MG63 (cell line): ENCODE measurements at regions not wholly inside any gene's neighbourhood (a gene's known extent, or its start where the extent isn't known, plus 50 kb on each side); places are given as distances from the start of the nearest gene placed in this dataset.
"Not testable (repeated sequence)": the region's sequence is repeated elsewhere in the genome, so short reads cannot be mapped to it uniquely, and the experiment has no call there.

Experiments
- DNase-seq: peaks from one replicate; pipeline ENCODE4 v3.0.0-alpha.2; 2020
- H3K27me3 ChIP-seq: fragments of 250-450 bp; sonication (Bioruptor Pico); 2 replicates; pipeline ENCODE4 v1.5.1; 2020; ENCODE audit warnings: mild to moderate bottlenecking, moderate library complexity
- H3K36me3 ChIP-seq: fragments of 250-450 bp; sonication (Bioruptor Pico); 2 replicates; pipeline ENCODE4 v1.5.1; 2020; ENCODE audit warnings: mild to moderate bottlenecking, moderate library complexity
- H3K4me3 ChIP-seq: fragments of 250-450 bp; sonication (Bioruptor Pico); 2 replicates; pipeline ENCODE4 v1.5.1; 2020; ENCODE audit warnings: mild to moderate bottlenecking, moderate library complexity
- H3K9me3 ChIP-seq: fragments of 250-450 bp; sonication (Bioruptor Pico); 2 replicates; pipeline ENCODE4 v1.5.1; 2020; ENCODE audit warnings: mild to moderate bottlenecking, moderate library complexity

- Histone ChIP-seq H3K4me3 (no peak overlapping the region), H3K27me3 (no peaks in the 10 kb centered on the region), H3K36me3 (no peaks in the 10 kb centered on the region), H3K9me3 (peaks cover 4% of the 10 kb centered on the region; the same call in 1 of the 2 replicates)
- no peak for DNase-seq
Measured at GRCh38 chr1:90246069-90246468, 251.2 kb downstream of the ZNF326 start.

GRCh38 chr1:90236493-90236892 is 241.6 kb downstream of the ZNF326 start:
- H3K9me3 ChIP-seq = peaks cover 2% of the 10 kb centered on the region; the same call in 1 of the 2 replicates
- DNase-seq = no peak
- no peaks in the 10 kb centered on the region for H3K27me3 ChIP-seq
- H3K36me3 ChIP-seq = no peaks in the 10 kb centered on the region
- no peak overlapping the region for H3K4me3 ChIP-seq

DNA sequence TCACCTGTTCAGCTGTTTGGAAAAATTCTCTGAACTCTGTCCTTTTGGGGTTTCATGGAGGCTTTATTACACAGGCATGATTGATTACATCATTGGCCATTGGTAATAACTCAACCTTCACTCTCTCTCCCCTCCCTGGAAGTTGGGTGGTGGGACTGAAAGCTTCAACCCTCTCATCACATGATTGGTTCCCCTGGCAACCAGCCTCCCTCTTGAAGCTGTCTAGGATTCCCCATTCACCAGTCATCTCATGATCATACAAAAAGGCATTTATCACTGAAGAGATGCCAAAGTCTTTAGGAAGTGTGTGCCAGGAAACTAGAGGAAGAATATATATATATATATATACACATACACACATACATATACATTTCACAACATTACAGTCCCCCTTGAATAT is 228.5 kb downstream of the ZNF326 start:
- Histone ChIP-seq H3K36me3 (no peaks in the 10 kb centered on the region), H3K4me3 (no peak overlapping the region), H3K9me3 (peaks cover 14% of the 10 kb centered on the region), H3K27me3 (no peaks in the 10 kb centered on the region)
- peak; percentile 74 for DNase-seq

- Histone ChIP-seq H3K27me3 (no peaks in the 10 kb centered on the region), H3K36me3 (no peaks in the 10 kb centered on the region), H3K9me3 (peaks cover 14% of the 10 kb centered on the region), H3K4me3 (no peak overlapping the region)
- no peak for DNase-seq
Measured at GRCh38 chr1:90220941-90221693, 226.2 kb downstream of the ZNF326 start.

DNA sequence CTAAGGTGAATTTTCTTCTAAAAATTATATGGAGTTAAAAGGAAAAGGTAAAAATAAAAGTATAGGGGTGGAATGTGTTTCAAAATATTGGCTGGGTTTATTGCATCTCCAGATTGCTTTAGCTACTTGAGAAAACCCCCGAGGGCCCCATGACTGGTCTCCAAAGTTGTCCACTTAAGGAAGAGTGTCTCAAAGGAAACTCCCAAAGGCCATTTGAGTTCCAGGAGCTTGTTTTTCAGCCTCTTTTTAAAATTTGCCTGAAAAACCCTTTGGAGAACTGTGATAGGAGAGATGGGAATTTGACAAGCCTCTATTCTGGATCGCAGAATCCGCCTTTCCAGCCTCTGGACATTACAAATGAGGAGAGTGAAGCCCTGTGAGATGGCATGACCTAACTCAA is 225.6 kb downstream of the ZNF326 start:
- Histone ChIP-seq H3K4me3 (no peak overlapping the region), H3K27me3 (no peaks in the 10 kb centered on the region), H3K36me3 (no peaks in the 10 kb centered on the region), H3K9me3 (peaks cover 11% of the 10 kb centered on the region)
- no peak for DNase-seq

DNA sequence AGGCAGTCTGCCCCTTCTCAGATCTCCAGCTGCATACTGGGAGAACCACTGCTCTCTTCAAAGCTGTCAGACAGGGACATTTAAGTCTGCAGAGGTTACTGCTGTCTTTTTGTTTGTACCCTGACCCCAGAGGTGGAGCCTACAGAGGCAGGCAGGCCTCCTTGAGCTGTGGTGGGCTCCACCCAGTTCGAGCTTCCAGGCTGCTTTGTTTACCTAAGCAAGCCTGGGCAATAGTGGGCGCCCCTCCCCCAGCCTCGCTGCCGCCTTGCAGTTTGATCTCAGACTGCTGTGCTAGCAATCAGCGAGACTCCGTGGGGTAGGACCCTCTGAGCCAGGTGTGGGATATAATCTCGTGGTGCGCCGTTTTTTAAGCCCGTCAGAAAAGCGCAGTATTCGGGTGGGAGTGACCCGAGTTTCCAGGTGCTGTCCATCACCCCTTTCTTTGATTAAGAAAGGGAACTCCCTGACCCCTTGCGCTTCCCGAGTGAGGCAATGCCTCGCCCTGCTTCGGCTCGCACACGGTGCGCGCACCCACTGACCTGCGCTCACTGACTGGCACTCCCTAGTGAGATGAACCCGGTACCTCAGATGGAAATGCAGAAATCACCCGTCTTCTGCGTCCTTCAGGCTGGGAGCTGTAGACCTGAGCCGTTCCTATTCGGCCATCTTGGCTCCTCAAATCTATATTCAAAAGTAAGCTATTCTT is 224.4 kb downstream of the ZNF326 start:
- H3K4me3 ChIP-seq, DNase-seq, H3K27me3 ChIP-seq, H3K36me3 ChIP-seq, H3K9me3 ChIP-seq: not testable (repeated sequence)

DNA sequence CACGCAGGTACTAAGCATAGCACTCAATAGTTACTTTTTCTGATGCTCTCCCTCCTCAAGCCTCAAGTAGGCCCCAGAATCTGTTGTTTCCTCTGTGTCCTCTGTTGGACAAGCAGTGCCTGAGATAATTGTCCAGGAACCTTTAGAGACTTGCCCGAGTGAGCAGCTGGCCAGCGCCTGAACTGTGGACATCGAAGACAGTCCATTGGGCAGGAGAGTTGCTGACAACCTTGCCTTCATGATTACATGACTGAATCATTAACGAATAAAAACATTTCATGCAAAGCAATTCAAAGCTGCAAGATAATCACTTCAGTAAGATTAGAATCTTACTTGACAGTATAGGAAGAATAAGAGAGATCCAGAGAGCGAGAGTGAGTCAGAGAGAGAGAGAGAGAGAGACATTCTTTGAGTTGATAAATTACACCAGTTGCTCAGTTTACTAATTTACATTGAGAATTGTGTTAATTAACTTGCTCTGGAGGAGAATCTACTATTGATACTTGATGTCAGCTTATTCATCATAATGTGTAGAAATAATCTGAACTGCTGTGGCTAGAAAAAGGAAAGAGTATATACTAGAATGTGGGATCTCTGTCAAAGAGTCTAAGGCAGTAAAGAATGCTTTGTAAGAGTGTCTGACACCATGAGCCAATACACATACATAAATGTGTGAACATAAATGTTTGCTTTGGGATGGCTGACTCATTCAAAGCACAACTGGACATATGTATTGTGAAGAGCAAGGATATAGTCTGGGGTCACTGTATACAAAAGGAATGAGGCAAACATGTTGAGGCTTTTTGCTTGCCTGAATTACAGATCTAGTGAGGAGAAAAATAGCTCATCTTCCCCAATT is 216.0 kb downstream of the ZNF326 start:
- Histone ChIP-seq H3K27me3 (no peaks in the 10 kb centered on the region; the same call in 1 of the 2 replicates), H3K9me3 (no peaks in the 10 kb centered on the region), H3K4me3 (no peak overlapping the region), H3K36me3 (no peaks in the 10 kb centered on the region)
- DNase-seq = no peak

- DNase-seq = no peak
- Histone ChIP-seq H3K4me3 (no peak overlapping the region), H3K27me3 (no peaks in the 10 kb centered on the region; the same call in 1 of the 2 replicates), H3K9me3 (no peaks in the 10 kb centered on the region), H3K36me3 (no peaks in the 10 kb centered on the region)
Measured at GRCh38 chr1:90208949-90209348, 214.0 kb downstream of the ZNF326 start.

DNA sequence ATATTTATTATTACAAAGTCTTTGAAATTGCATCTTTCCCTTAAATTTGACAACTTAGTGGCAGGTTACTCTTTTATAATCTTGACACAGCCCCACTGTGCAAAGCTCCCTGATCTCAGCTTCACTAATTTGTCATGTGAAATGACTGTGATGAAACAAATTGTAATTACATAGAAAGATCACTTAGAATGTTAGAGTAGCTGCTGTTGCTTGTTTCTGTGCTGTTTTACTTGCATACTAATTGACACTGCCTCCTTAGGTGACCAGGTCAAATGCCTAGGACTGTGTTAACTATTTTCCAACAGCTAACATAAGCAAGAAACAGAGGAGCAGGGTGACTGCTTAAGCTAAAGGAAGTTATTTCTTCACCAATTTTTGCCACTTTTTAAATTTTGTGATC is 211.3 kb downstream of the ZNF326 start:
- H3K4me3 ChIP-seq = no peak overlapping the region
- H3K9me3 ChIP-seq = no peaks in the 10 kb centered on the region
- no peaks in the 10 kb centered on the region for H3K27me3 ChIP-seq
- H3K36me3 ChIP-seq = no peaks in the 10 kb centered on the region
- no peak for DNase-seq

DNA sequence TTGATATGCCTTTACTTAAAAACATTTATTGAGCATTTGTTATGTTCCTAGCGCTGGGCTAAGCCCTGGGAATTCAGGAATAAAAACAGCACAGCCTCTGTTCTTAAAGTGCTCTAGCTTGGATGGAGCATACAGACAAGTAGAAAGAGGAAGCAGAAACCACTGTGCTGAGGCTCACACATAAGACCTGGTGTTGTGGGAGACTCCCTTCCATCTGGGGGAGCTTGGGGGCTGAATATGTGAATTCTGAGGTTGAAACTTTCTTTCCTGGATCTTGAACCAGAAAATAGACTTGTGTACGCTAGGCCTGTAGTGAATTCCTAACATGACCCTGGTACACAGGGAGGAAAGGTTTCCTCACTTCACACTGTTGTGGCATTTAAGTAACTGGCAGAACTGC is 209.9 kb downstream of the ZNF326 start:
- H3K4me3 ChIP-seq = no peak overlapping the region
- no peaks in the 10 kb centered on the region for H3K36me3 ChIP-seq
- no peak for DNase-seq
- no peaks in the 10 kb centered on the region for H3K9me3 ChIP-seq
- no peaks in the 10 kb centered on the region for H3K27me3 ChIP-seq

DNA sequence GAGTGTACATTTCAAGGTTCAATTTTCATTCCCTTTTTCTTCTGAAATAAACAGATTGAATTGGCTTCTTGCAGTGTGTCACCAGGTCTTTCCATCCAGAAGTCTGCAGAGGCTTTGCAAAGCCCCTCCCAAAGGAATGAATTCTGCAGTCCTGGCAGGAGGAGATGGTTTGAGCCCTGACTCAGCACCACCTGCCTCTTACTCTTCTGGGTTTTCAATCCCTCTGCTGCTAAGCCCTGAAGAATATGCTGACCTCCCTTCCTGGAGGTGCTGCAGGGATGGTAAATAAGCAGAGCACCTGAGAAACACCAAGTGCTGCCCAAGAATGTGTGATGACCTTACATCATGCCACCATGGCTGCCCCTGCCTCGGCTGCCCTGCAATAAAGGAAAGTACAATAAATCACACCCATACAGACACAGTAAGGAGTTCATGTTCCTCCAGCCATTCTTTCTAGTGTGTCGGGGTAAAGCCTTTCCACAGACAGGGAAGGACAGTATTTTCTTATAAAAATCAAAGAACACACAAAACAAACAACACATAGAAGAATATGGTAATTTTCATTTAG is 209.2 kb downstream of the ZNF326 start:
- Histone ChIP-seq H3K4me3 (no peak overlapping the region), H3K27me3 (no peaks in the 10 kb centered on the region), H3K36me3 (no peaks in the 10 kb centered on the region), H3K9me3 (no peaks in the 10 kb centered on the region)
- DNase-seq = no peak

GRCh38 chr1:90201467-90202358 is 206.8 kb downstream of the ZNF326 start:
- DNase-seq = peak; percentile 60
- no peaks in the 10 kb centered on the region for H3K36me3 ChIP-seq

DNA sequence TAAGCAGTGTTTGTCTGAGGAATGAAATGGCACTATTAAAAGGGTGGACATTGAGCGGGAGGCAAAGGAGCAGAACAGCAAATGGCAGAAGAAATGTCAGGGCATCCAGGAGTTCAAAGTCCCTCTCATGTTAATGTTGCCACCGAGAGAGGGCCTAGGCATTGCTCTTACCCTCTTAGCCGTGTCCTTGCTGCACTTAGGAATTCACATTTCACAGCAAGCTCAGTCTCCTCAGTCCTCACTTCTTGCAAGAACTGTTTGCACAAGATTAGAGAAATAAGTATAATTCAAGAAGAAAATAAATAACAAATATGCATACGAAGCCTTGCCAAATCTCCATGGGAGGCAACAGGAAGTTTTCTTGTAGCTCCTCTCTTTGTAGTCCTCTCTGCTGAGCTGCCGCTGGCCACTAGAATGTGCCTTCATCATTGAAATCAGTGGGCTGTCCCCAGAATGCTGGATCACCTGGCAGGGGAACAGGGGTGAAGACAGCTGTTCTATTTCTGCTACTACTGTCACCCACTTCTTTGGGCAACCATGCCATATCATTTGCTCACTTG is 205.8 kb downstream of the ZNF326 start:
- Histone ChIP-seq H3K27me3 (no peaks in the 10 kb centered on the region), H3K9me3 (no peaks in the 10 kb centered on the region), H3K4me3 (no peak overlapping the region), H3K36me3 (no peaks in the 10 kb centered on the region)
- DNase-seq = no peak

More at GRCh38 chr1:90201467-90202358, 206.8 kb downstream of the ZNF326 start:
- Histone ChIP-seq H3K4me3 (peak overlapping the region; percentile 10; the same call in 1 of the 2 replicates), H3K27me3 (no peaks in the 10 kb centered on the region), H3K9me3 (no peaks in the 10 kb centered on the region)

DNA sequence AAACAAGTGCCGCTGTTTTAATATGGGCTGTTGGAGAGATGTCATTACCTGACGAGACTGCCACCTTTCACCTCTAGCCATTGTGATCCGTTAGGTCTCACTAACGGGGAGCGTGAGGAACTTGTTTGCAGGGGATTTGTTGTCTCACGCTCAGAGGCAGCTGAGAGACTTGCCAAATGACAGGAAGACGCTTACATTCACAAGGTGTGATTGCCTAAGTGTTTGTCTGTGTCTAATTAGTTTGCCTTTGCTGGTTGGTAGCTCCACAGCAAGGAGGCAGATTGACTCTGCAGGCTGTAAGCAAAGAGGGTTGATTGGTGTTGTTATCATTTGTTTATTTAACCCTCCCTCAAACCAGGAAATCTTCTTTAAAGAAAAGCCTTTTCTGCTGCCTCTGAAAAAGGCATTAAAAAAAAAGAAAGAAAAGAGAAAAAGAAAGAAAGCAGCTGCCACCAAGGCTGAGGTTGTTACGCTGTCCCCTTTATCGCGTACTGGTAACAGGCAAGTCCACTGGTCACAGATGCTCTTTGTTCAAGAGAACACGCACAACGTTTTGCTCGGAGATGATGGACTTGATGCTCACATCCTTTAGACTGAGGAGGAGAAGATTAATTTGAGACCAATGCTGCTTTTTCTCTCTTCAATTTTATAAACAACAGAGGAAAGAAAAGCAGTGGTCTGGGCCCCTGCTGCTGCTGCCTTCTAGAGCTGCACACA is 203.9 kb downstream of the ZNF326 start:
- no peaks in the 10 kb centered on the region for H3K27me3 ChIP-seq
- no peak overlapping the region for H3K4me3 ChIP-seq
- H3K9me3 ChIP-seq = no peaks in the 10 kb centered on the region
- no peaks in the 10 kb centered on the region for H3K36me3 ChIP-seq
- DNase-seq = no peak

DNA sequence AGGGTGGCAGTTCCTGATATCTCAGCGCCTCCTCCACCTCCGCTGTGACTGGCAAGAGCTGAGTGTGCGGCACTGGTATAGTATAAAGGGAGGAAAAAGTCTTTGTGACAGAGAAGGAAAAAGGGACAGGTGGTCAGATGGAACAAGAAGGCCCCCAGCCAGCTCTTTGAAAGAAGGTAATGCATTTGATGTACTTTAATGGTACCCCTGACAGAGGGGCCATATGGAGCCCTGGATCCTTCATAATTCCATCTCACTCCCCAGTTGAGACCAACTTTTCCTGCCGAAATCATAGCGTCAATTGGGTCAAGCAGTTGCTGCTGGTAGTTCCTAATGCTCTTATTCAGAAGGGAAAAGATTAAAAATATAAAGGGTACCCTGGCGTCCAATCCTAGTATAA is 198.2 kb downstream of the ZNF326 start:
- DNase-seq = no peak
- no peaks in the 10 kb centered on the region for H3K36me3 ChIP-seq
- H3K9me3 ChIP-seq = no peaks in the 10 kb centered on the region
- H3K27me3 ChIP-seq = no peaks in the 10 kb centered on the region
- no peak overlapping the region for H3K4me3 ChIP-seq
